ENCODE measurements at regions not wholly inside any gene's neighbourhood (a gene's known extent, or its start where the extent isn't known, plus 50 kb on each side); places are given as distances from the start of the nearest gene placed in this dataset.

- no peaks in the 10 kb centered on the region for H3K36me3 ChIP-seq
- H3K4me3 ChIP-seq = no peak overlapping the region
- no peak for DNase-seq
- H3K4me1 ChIP-seq = no peaks in the 10 kb centered on the region
- H3K27ac ChIP-seq = no peak overlapping the region
- H3K27me3 ChIP-seq = no peaks in the 10 kb centered on the region
- no peaks in the 10 kb centered on the region for H3K9me3 ChIP-seq
- TF ChIP-seq POLR2A (IDR thresholded peaks at IDR 0.05) = no peak
- TF ChIP-seq, protein P1, sequence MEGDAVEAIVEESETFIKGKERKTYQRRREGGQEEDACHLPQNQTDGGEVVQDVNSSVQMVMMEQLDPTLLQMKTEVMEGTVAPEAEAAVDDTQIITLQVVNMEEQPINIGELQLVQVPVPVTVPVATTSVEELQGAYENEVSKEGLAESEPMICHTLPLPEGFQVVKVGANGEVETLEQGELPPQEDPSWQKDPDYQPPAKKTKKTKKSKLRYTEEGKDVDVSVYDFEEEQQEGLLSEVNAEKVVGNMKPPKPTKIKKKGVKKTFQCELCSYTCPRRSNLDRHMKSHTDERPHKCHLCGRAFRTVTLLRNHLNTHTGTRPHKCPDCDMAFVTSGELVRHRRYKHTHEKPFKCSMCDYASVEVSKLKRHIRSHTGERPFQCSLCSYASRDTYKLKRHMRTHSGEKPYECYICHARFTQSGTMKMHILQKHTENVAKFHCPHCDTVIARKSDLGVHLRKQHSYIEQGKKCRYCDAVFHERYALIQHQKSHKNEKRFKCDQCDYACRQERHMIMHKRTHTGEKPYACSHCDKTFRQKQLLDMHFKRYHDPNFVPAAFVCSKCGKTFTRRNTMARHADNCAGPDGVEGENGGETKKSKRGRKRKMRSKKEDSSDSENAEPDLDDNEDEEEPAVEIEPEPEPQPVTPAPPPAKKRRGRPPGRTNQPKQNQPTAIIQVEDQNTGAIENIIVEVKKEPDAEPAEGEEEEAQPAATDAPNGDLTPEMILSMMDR (IDR thresholded peaks at IDR 0.05) = no peak
These were observed 59.4 kb upstream of the EDNRA start for GRCh38 chr4:147421456-147421855.

DNA sequence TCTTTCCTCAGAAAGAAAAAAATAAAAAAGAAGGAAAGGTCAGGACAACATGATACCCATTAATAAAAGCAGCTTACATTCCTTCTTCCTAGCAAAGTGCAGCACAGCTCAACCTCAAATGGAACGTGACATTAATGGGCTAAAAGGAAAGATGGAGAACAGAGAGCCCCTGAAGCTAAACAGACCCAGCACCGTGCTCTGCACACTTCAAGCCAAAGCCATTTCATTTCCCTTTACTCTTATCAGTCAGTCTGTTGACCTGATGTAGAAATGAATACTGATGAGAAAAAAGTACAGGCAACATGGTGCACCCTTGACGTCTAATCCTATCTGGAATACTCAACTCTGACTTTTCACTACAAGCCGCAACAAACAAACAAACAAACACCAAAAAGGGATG is 57.7 kb upstream of the EDNRA start:
- H3K9me3 ChIP-seq = no peaks in the 10 kb centered on the region
- H3K4me1 ChIP-seq = no peaks in the 10 kb centered on the region
- TF ChIP-seq, protein P1 (IDR thresholded peaks at IDR 0.05) = no peak
- TF ChIP-seq POLR2A (IDR thresholded peaks at IDR 0.05) = no peak
- no peaks in the 10 kb centered on the region for H3K27me3 ChIP-seq
- no peak overlapping the region for H3K4me3 ChIP-seq
- DNase-seq = no peak
- no peak overlapping the region for H3K27ac ChIP-seq
- H3K36me3 ChIP-seq = no peaks in the 10 kb centered on the region

DNA sequence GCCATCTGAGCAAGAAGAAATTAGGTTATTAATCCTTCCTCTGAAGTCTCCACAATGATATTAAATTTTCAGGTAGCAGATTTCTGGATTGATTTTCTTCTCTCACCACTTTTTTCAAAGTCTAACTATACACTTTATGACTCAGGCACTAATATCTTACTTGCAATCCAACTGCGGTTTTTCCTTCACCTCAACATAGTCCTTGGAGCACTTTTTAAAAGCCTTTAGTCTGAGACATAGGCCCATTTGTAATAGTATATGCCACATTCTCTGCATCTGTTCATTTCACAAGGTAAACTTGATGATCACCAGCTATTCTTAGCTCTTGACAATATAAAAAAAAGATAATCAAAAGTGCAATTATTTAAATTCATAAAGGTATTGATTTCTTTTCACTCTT is 55.9 kb upstream of the EDNRA start:
- no peak overlapping the region for H3K4me3 ChIP-seq
- H3K27me3 ChIP-seq = no peaks in the 10 kb centered on the region
- no peaks in the 10 kb centered on the region for H3K4me1 ChIP-seq
- H3K9me3 ChIP-seq = no peaks in the 10 kb centered on the region
- TF ChIP-seq, protein P1 (IDR thresholded peaks at IDR 0.05) = no peak
- no peak for TF ChIP-seq POLR2A (IDR thresholded peaks at IDR 0.05)
- H3K36me3 ChIP-seq = no peaks in the 10 kb centered on the region
- DNase-seq = no peak
- H3K27ac ChIP-seq = no peak overlapping the region

DNA sequence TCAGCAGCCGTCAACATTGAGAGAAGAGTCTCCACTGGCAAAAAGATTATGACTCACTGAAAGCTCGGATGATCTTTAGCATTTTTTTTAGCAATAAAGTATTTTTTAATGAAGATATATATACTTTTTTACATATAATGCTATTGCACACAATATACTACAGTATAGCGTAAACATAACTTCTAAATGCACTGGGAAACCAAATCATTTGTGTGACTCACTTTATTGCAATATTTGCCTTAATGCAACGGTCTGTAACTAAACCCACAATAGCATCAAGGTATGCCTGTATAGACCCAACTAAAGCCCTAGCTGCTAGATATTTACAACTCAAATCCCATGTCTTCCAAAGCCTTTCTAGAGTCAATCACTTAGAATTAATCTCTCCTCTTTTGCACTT is 52.3 kb upstream of the EDNRA start:
- H3K9me3 ChIP-seq = no peaks in the 10 kb centered on the region
- no peak for TF ChIP-seq POLR2A (IDR thresholded peaks at IDR 0.05)
- TF ChIP-seq, protein P1 (IDR thresholded peaks at IDR 0.05) = no peak
- no peaks in the 10 kb centered on the region for H3K36me3 ChIP-seq
- H3K4me1 ChIP-seq = no peaks in the 10 kb centered on the region
- DNase-seq = no peak
- no peak overlapping the region for H3K4me3 ChIP-seq
- no peak overlapping the region for H3K27ac ChIP-seq
- no peaks in the 10 kb centered on the region for H3K27me3 ChIP-seq

DNA sequence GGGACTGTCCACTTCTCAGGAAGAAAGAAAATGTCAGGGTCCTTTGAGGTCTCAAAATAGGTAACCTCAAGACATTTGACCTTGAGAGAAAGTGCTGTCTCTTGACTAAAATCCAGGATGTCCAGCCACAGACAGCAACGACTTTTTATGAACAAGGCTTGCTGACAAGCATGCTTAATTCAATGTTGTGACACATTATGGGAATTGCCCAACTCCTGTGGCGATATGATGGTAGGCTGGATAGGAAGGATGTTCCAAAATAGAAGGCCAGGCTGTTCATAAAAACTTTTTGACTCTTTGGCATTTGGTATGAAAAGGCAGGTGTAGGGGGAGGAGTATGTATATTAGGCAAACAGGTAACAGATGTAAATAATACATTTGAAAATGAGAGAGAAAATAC is 50.8 kb upstream of the EDNRA start:
- H3K4me1 ChIP-seq = no peaks in the 10 kb centered on the region
- no peak overlapping the region for H3K27ac ChIP-seq
- no peaks in the 10 kb centered on the region for H3K27me3 ChIP-seq
- TF ChIP-seq, protein P1 (IDR thresholded peaks at IDR 0.05) = no peak
- H3K9me3 ChIP-seq = no peaks in the 10 kb centered on the region
- H3K4me3 ChIP-seq = no peak overlapping the region
- no peaks in the 10 kb centered on the region for H3K36me3 ChIP-seq
- DNase-seq = no peak

Small RNAs in the stretch of these regions (small RNA-seq; reads per million reads assigned to genes)
- 0 reads per million in 2 donors for gene MIR548G

Data from Peyer's patch (tissue), 4 donors.